Heart left ventricle (tissue), 13 donors: ENCODE measurements at regions not wholly inside any gene's neighbourhood (a gene's known extent, or its start where the extent isn't known, plus 50 kb on each side); places are given as distances from the start of the nearest gene placed in this dataset.

Source experiments
- POLR2A ChIP-seq, 2 donors: fragments of 450-650 bp; IDR thresholded peaks; one replicate each; pipeline ENCODE4 v1.6.1; 2017; ENCODE audit warnings: antibody characterized with exemption in 2 of 2, mild to moderate bottlenecking in 2 of 2, moderate library complexity in 2 of 2
- TF ChIP-seq, protein P1 (sequence below), 12 donors: fragments of 200-600 bp; sonication (generic) in 4 of 12; IDR thresholded peaks; one replicate each; pipeline versions ENCODE4 v1.5.0 to v1.8.0; 2018 to 2022; ENCODE audit warnings: antibody characterized with exemption in 12 of 12, mild to moderate bottlenecking in 5 of 12
- donor health status: ischemic (EF 13 %, LVEDD 7.1; RV severe dilation, severe dysfunction).
- donor health status: DM: no; HTN: yes; CAD: no.
- donor health status: DM: no; HTN: no; CAD: no.
- donor health status: ischemic (EF 25% LVEDD 6.9; RV normal size, moderate dysfunction).
- donor health status: ischemic (EF 25% LVEDD 5.7; RV mildly dilated, moderate dysfunction).
- donor health status: ischemic (EF 35%, LVEDD 5.7; RV mildly dilated, moderate dysfunction).
- donor health status: nonischemic (EF 11% LVEDD 7.7; RV severe dilation, severe dysfunction).
- donor health status: DM: yes; HTN: yes; CAD: no.
- donor health status: PGD.
- donor health status: ischemic (EF 29% LVEDD 5.4; RV normal size, mild dysfunction).
- donor health status: nonischemic (EF 23%, LVEDD 6.1; RV moderate dilation, normal function).

DNA sequence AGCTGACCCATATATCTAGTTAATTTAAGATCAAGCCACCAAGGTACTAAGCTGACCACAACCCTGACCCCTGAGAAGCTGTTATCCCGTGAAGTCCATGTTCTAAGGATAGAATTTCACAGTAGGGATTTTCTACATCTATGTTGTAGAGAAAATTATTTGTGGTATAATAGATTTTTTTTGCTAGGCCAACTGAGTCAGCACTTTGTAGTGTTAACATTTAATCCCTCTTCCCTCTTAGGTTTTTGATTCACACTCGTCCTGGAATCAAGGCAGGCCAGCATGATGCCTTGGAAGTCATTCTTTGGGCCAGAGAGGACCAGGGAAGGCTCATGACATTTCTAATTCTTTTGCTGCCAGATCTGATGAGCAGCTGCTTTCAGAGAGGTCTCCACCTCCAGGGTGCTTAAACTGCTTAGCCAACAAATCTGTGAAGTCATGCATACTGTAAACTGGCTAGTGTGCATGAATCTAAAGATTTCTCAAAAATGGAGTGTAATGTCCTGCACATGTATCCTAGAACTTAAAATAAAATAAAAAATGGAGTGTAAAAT lies 102.5 kb downstream of the RBM43 start:
- TF ChIP-seq, protein P1, sequence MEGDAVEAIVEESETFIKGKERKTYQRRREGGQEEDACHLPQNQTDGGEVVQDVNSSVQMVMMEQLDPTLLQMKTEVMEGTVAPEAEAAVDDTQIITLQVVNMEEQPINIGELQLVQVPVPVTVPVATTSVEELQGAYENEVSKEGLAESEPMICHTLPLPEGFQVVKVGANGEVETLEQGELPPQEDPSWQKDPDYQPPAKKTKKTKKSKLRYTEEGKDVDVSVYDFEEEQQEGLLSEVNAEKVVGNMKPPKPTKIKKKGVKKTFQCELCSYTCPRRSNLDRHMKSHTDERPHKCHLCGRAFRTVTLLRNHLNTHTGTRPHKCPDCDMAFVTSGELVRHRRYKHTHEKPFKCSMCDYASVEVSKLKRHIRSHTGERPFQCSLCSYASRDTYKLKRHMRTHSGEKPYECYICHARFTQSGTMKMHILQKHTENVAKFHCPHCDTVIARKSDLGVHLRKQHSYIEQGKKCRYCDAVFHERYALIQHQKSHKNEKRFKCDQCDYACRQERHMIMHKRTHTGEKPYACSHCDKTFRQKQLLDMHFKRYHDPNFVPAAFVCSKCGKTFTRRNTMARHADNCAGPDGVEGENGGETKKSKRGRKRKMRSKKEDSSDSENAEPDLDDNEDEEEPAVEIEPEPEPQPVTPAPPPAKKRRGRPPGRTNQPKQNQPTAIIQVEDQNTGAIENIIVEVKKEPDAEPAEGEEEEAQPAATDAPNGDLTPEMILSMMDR (IDR thresholded peaks at IDR 0.05): no peak
- no peak for TF ChIP-seq POLR2A (IDR thresholded peaks at IDR 0.05)
